ENCODE measurements at regions not wholly inside any gene's neighbourhood (a gene's known extent, or its start where the extent isn't known, plus 50 kb on each side); places are given as distances from the start of the nearest gene placed in this dataset.

- no peak for DNase-seq
Measured at GRCh38 chr1:164466001-164466421, 93.0 kb upstream of the PBX1 start.

GRCh38 chr1:164466429-164466828 lies 92.6 kb upstream of the PBX1 start:
- no peak for DNase-seq

- no peak for DNase-seq
Measured at GRCh38 chr1:164470996-164471395, 88.0 kb upstream of the PBX1 start.

GRCh38 chr1:164472841-164473240 lies 86.1 kb upstream of the PBX1 start:
- DNase-seq = no peak

GRCh38 chr1:164473544-164473943 lies 85.4 kb upstream of the PBX1 start:
- DNase-seq = no peak

GRCh38 chr1:164475834-164476233 lies 83.2 kb upstream of the PBX1 start:
- DNase-seq = no peak

GRCh38 chr1:164477343-164477742 lies 81.6 kb upstream of the PBX1 start:
- DNase-seq = no peak

GRCh38 chr1:164479242-164479641 lies 79.7 kb upstream of the PBX1 start:
- no peak for DNase-seq

- DNase-seq = no peak
Measured at GRCh38 chr1:164480285-164480907, 78.6 kb upstream of the PBX1 start.

GRCh38 chr1:164495905-164496304 lies 63.1 kb upstream of the PBX1 start:
- DNase-seq = no peak

GRCh38 chr1:164498792-164499191 lies 60.2 kb upstream of the PBX1 start:
- DNase-seq = no peak

GRCh38 chr1:164504749-164505148 lies 54.2 kb upstream of the PBX1 start:
- DNase-seq = no peak

All from dermis blood vessel endothelial cell (primary cell).